NCI-H460 (cell line): ENCODE measurements at regions not wholly inside any gene's neighbourhood (a gene's known extent, or its start where the extent isn't known, plus 50 kb on each side); places are given as distances from the start of the nearest gene placed in this dataset.

Experiments
- DNase-seq: peaks from one replicate; pipeline ENCODE4 v3.0.0-alpha.2; 2016; ENCODE audit warnings: low read depth; ENCODE audit errors: extremely low read depth

DNA sequence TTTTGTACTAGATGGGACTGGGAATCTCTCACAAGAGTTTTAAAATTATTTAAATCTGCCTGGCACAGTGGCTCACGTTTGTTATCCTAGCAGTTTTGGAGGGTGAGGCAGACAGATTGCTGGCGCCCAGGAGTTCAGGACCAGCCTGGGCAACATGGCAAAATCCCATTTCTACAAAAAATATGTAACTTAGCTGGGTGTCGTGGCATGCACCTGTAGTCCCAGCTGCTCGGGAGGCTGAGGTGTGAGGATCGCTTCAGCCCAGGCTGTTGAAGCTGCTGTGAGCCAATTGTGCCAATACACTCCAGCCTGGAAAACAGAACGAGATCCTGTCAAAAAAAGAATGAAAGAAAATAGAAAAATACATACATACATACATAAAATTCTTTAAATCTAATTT lies 685.7 kb upstream of the PIK3C3 start:
- DNase-seq, result no peak

DNA sequence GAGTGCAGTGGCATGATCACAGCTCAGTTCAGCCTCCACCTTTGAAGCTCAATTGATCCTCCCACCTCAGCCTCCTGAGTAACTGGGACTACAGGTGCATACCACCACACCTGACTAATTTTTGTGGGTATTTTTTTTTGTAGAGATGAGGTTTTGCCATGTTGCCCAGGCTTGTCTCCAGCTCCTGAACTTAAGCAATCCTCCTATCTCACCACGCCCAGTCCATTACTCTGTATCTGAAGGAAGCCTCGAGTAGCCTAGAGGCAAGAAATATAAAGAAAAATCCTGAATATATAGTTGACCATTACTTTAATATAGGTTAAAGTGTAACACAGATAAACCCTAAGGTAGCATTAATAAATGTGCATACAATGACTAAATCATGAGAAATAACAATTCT lies 686.8 kb upstream of the PIK3C3 start:
- no peak for DNase-seq

DNA sequence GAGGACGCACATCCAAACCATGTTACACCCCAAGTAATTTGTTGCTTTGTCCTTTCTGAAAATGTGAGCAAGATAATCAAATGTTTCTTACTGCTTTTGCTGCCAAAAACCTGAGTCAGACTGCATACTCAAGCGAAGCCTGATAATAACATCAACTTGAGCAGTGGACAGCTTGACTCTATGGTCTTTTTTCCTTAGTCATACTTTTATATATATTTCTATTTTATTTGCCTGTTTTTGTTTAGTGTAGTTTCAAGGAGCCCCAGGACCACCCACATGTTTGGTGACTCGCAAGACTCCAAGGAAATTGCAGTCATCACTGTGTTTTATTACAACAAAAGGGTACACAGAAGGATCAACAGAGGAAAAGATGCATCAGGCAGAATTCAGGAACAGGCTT lies 688.4 kb upstream of the PIK3C3 start:
- DNase-seq, result no peak

DNA sequence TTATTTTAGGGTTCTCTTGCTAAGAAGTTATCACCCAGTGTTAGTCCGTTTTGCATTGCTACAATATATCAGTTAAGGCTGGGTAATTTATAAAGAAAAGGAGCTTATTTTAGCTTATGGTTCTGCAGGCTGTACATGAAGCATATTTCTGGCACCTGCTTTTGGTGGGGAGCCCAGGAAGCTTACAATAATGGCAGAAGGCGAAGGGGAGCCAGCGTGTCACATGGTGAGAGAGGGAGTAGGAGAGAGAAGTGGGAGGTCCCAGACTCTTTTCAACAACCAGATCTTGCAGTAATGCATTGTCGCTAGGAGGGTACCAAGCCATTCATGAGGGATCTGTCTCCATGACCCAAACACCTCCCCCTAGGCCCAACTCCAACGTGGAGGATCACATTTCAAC lies 688.8 kb upstream of the PIK3C3 start:
- no peak for DNase-seq

DNA sequence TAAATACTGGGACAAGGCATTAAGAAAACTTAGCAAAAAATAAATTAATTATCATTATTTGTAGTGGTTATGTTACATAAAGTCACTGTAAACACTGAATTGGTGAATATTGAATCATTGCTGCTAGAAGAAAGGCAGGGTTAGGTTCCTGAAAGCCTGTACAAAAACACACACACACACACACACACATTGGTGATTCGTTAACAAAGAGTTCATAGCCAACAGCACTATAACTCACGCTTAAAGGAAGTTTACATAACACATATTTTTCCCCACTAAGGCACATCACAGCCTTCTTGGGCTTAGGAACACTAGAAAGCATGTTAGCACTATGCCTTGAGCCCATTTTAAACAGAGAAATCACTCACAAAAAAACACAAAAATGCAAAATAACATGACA lies 690.0 kb upstream of the PIK3C3 start:
- no peak for DNase-seq

DNA sequence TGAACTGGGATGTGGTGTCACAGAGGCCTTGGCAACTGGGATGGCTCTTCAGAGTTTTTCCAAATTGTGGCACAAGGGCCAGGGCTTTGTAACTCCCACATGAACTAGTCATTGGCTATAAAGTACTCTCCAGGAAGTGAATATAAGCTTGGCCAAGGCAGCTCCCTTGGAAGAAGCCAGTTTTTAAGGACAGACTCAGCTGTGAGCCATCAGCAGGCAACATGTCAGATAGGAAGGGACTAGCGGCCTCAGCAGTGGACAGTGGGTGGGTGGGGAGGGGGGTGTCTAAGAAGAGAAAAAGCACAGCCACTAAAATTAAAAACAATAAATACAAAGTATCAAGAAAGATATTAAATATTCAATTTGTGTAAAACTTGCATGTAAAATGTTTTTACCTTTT lies 691.1 kb upstream of the PIK3C3 start:
- DNase-seq, result no peak

DNA sequence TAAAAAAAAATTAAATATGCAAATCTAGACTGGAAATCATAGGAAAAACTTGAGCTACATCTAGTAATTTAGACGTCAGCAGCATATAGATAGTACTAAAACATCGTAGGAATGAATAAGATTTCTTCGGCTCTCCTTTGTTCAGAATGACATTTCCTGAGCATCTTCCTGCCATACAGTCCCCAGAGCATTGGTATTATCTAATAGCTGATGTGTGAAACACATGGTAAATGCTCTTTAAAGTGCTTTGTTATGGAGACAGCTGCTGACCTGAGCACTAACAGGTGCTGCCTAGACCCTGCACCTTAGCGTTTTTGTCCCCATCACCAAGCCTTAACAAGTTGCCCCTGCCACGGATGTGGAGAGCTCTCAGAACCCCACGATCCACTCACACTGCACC lies 692.3 kb upstream of the PIK3C3 start:
- no peak for DNase-seq

DNA sequence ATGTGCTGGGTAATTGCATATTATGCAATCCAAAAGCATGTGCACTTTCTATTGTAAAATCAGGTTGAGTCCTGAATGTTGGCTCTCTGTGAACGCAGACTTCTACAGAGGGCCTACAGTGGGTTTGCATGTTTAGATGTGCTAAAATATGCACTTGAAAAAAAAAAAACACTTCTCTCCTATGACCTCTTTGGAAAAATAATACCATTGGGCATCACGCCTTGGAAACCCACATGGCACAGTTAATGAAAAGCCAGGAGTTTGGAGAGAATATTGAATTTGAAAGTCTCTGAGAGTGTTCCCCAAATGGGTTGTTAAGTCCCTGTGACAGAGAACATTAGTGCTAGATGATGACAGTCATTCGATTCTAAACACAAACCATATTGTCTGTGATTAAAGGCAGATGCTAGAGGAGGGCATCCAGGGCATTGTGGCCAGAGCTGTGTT lies 710.4 kb upstream of the PIK3C3 start:
- DNase-seq, result no peak

DNA sequence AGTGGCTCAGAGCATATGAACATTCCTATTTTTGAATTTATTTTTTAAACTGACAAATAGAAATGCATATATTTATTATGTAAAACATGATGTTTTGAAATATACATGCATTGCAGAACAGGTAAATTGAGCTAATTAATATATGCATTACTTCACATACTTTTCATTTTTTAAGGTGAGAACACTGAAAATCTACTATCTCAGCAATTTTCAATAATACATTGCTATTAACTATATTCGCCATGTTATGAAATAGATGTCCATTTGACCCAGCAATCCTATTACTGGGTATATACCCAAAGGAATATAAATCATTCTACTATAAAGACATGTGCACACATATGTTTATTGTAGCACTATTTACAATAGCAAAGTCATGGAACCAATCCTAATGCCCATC lies 717.7 kb upstream of the PIK3C3 start:
- no peak for DNase-seq

DNA sequence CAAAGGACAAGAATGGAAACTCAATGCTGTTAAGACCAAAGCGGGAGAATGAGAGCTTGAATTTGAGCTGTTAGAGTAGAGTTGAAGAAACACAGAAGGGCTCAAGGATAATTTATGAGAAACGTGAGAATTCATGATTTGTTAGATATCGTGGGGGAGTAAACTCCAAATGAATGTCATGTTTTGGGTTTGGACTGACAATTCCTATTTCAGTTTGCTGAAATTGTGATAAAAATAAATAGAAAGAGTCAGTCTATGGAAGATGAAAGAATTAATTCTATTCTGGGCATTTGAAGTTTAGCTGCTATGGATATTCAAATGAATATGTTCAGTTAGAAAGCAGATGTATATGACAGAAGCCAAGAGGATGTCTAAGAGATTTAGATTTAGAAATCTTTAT lies 723.4 kb upstream of the PIK3C3 start:
- no peak for DNase-seq

DNA sequence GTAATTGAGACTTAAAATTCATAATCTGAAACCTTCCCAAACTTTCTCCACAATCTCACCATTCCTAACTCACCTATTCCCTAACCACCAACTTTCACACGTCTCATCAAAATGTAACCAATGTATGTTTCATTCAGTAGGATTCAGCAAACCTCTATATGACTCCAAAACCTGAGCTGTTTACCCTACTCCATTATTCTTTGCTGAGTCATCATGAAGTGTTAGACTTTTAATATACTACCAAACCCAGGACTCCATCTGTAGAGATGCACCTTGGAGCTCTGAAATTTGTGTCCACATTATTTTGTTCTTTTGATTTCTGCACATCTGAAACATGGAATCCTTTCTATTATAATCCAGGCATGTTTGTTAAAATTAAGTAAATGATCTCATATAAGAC lies 727.0 kb upstream of the PIK3C3 start:
- no peak for DNase-seq

DNA sequence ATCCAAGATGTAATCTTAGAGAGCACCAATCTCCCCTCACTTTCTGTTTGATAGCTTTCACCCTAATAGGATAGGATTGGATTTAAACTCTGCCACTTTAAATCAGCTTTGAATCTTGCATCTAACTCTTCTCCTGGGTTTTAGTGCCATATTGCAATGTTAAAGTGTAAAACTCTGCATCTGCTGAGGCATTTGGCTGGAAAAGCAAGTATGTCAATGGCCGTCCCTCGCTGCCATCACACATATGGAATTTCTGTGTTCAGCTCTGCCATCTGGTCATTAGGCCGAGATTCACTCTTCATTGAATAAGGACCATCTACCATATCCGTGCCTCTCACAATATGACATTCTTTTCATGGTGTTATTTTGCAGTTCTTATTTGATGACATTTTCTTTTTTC lies 728.1 kb upstream of the PIK3C3 start:
- no peak for DNase-seq

DNA sequence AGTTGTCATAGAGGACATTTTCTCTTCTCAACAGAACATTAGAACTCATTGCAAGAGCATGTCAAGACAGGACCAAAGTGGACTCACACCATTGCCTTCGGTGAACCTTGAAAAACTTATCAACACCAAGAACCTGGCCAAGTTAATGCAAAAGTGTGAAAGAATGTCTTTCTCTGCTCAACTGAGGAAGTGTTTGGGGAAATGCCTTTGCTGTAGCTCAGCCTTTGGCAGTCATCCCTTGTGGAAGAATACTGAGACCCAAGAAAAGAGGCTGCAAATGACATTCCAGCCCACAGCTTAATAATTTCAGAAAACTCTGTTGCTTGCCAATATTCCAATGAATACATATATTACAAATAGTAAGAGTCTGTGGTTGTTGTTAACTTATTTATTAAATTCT lies 728.8 kb upstream of the PIK3C3 start:
- no peak for DNase-seq

DNA sequence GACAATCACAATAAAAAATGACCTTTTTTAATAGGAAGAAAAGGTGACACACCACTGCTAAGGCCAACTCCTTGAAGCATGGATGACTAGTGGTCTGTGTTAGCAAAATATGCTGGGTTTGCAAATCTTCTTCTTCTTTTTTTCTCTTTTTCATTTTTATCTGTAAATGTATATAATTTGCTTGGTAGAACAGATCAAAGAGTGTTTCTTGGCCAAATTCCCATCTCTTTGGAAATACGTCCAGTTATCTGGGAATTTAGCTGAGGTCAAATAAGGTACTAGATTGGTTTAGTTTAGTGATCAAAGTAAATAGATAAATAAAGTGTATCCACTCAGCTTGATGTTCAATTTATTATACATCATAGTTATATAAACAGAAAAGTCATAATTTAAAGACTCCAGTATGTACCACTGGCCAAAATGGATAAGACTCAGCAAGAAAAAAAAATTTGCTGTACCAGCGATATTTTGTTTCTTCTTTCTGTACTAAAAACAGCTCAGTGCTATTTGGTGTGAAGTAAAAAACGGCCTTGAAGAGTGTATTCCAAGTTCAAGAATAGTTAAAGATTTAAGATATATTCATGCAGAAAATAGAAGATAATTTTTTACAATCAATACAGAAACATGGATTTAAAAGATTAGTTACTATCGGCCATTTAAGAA lies 738.6 kb upstream of the PIK3C3 start:
- no peak for DNase-seq

DNA sequence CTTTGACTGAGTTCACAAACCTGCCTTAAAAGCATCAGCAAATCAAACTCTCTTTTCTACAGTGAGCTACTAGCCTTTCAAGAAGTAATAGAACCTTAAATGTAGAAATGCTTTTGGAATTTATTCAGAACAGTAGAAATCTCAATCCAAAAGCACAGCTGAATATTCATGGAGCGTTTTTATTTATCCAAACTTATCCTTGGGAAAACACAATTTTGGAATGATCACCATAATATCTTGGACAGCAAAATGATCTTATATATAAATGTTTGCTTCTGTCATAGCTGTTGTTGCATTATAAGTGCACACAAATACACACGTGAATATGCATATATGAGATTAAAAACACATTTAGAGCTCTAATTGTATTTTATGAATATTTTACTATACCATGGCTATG lies 747.3 kb upstream of the PIK3C3 start:
- DNase-seq, result no peak

DNA sequence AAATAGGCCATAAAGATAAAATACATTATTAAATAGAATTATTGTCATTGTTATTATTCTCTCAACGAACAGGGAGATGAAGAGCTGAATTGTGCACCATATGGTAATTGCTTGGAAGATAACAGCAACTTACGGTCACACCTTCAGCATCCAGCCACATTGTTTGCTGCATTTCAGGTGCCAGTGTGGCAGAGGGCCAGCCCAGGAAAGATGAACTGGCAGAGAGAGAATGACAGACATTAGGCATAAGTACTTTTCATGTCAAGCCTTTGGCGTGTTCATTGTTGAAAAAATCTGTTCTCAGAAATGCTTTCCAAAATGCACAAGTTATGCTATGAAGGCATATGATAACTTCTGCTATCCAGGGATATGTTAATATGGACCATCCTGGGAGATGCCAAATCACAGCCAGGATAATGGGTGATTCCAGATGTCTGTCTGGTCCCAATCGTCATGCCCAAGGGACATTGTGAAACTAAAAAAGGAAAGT lies 748.6 kb upstream of the PIK3C3 start:
- DNase-seq, result no peak

DNA sequence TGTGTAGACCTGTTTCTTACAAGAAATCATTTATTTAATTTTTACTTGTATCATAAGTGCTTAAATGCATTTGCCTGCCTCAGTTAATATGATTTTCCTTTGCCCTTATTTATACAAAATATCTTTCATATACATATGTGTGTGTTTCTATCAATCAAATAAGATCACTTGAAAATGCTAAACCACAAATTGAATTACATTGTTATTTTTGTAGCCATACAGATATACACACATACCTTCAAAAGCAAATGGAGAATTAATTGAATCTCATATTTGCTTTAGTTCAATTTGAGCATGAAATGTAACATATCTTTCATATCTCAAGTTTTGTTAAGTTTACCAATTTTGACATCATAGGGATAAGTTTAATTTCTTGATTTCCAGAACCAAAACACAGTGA lies 755.8 kb upstream of the PIK3C3 start:
- no peak for DNase-seq

DNA sequence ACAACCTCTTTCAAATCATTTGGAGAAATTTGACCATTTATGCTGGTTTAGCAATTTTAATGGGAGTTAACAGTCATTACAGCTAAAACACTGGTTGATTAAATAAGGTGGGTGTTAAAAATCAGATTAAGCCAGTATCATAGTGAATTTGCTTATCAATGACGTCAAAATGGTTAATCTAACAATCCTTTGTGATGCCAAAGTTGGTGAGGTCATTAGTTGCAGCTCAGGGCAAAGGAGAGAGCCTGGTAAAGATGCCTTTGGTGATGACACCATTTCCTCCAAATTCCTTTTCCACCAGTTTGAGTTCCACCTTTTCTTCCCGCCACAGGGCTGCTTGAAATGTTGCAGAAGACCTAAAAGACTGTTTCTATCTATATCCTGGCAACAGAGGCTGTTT lies 757.1 kb upstream of the PIK3C3 start:
- DNase-seq, result no peak

DNA sequence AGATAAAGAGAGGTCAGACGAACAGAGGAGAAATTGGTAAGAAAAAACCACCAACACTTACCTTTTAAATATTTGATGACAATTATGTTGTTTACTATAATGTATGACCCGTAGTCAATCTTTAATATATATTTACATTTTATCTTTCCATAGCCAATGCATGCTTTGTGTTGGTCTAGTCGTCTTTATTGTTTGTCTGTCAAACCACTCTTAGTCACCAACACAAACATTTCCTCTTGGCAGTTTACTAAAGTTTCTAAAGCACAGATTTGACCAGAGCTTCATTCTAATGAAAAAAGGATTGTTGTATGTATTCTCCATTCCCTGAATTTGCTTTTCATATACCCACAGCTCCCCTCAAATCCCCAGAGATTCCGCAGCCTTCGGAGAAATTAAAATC lies 784.7 kb upstream of the PIK3C3 start:
- peak; percentile 12 for DNase-seq

DNA sequence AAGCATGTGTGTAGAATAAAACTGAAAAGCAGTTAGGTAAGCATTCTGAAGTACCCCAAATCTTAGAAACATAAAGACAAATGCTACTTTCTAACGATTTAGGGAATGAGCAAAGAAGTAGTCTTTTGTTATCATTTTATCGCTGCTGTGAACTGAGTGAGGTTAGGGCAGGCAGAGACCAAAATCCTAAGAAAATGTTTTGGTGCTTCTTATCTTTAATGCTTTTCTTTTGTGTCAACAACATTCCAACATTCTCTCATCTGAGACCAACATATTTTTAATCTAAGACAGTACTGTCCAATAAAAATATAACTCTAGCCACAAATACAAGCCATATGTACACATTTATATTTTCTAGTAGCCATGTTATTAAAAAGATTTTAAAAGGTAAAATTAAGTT lies 789.4 kb upstream of the PIK3C3 start:
- no peak for DNase-seq

DNA sequence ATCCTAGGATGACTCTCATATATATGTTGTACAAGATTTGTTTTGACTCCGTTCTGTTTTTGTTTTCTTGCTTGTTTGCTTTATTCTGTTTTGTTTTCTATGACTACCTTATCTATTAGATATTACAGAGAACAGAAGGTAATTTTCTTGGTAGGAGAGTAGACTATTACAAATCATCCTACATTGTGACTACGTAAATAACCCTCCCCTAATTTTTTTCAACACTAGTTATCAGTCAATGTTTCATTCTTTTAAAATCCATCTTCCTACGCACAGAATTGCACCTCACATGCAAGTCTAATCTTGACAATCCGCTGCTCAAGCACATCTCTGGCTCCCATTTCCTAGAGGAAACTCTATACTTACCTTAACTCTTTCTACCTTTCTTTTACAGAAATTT lies 792.3 kb upstream of the PIK3C3 start:
- DNase-seq, result no peak

DNA sequence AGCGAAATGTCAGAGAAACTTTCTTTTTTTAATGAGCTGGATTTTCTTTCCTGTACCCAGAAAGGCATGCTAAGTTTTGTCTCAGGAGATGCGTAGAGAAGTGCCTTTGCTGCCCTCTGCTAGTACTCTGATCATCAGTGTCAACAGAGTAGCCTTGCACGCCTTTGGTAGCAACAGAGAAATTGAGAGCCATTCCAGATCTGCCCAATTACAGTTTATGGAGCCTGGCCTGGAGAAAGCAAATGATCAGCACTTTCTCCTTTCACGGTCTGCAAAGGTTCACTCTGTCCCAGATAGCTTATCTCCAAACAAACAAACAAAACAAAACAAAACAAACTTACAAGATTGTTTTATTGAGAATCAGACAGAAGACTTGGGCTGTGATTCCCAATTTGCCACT lies 792.8 kb upstream of the PIK3C3 start:
- no peak for DNase-seq
